ENCODE measurements at regions not wholly inside any gene's neighbourhood (a gene's known extent, or its start where the extent isn't known, plus 50 kb on each side); places are given as distances from the start of the nearest gene placed in this dataset.

- H3K36me3 Mint-ChIP-seq (ENCODE audit: low read depth) = no peaks in the 10 kb centered on the region
Measured at GRCh38 chr13:78719367-78719766, 60.4 kb upstream of the OBI1 start.

GRCh38 chr13:78714717-78715116, 55.8 kb upstream of the OBI1 start:
- no peaks in the 10 kb centered on the region for H3K27me3 Mint-ChIP-seq (ENCODE audit: low read depth, poor library complexity)
- no peaks in the 10 kb centered on the region for H3K9me3 Mint-ChIP-seq
- no peaks in the 10 kb centered on the region for H3K4me1 Mint-ChIP-seq
- no peak overlapping the region for H3K27ac Mint-ChIP-seq
- no peak overlapping the region for H3K4me3 Mint-ChIP-seq
- TF ChIP-seq CTCF (IDR thresholded peaks at IDR 0.05) = no peak
- no peak for DNase-seq
- H3K36me3 Mint-ChIP-seq (ENCODE audit: low read depth) = no peaks in the 10 kb centered on the region

More at GRCh38 chr13:78719367-78719766, 60.4 kb upstream of the OBI1 start:
- no peaks in the 10 kb centered on the region for H3K9me3 Mint-ChIP-seq
- DNase-seq = no peak
- H3K27ac Mint-ChIP-seq = no peak overlapping the region
- no peak overlapping the region for H3K4me3 Mint-ChIP-seq
- TF ChIP-seq CTCF (IDR thresholded peaks at IDR 0.05) = no peak
- H3K27me3 Mint-ChIP-seq (ENCODE audit: low read depth, poor library complexity) = no peaks in the 10 kb centered on the region
- H3K4me1 Mint-ChIP-seq = peaks cover 22% of the 10 kb centered on the region

GRCh38 chr13:78712831-78713230, 53.9 kb upstream of the OBI1 start:
- H3K4me1 Mint-ChIP-seq = no peaks in the 10 kb centered on the region
- no peaks in the 10 kb centered on the region for H3K36me3 Mint-ChIP-seq (ENCODE audit: low read depth)
- H3K27me3 Mint-ChIP-seq (ENCODE audit: low read depth, poor library complexity) = no peaks in the 10 kb centered on the region
- no peak overlapping the region for H3K4me3 Mint-ChIP-seq
- H3K27ac Mint-ChIP-seq = no peak overlapping the region
- H3K9me3 Mint-ChIP-seq = no peaks in the 10 kb centered on the region
- DNase-seq = no peak
- TF ChIP-seq CTCF (IDR thresholded peaks at IDR 0.05) = no peak

- Mint-ChIP-seq H3K4me3 (no peak overlapping the region), H3K27ac (no peak overlapping the region), H3K36me3 (ENCODE audit: low read depth) (no peaks in the 10 kb centered on the region), H3K4me1 (no peaks in the 10 kb centered on the region), H3K9me3 (no peaks in the 10 kb centered on the region), H3K27me3 (ENCODE audit: low read depth, poor library complexity) (peaks cover 3% of the 10 kb centered on the region)
- DNase-seq = no peak
- TF ChIP-seq CTCF (IDR thresholded peaks at IDR 0.05) = no peak
Measured at GRCh38 chr13:78709028-78709427, 50.1 kb upstream of the OBI1 start.

Measured in nephron progenitor cell (in vitro differentiated cells).